ENCODE measurements at regions not wholly inside any gene's neighbourhood (a gene's known extent, or its start where the extent isn't known, plus 50 kb on each side); places are given as distances from the start of the nearest gene placed in this dataset.

- no peak for DNase-seq
Observed at GRCh38 chr6:113802779-113803178, 54.4 kb upstream of the MARCKS start.

GRCh38 chr6:113805173-113805790 is 51.9 kb upstream of the MARCKS start:
- DNase-seq, result no peak

- no peak for DNase-seq
Observed at GRCh38 chr6:113805811-113806495, 51.2 kb upstream of the MARCKS start.
